ENCODE measurements at regions not wholly inside any gene's neighbourhood (a gene's known extent, or its start where the extent isn't known, plus 50 kb on each side); places are given as distances from the start of the nearest gene placed in this dataset.

DNA sequence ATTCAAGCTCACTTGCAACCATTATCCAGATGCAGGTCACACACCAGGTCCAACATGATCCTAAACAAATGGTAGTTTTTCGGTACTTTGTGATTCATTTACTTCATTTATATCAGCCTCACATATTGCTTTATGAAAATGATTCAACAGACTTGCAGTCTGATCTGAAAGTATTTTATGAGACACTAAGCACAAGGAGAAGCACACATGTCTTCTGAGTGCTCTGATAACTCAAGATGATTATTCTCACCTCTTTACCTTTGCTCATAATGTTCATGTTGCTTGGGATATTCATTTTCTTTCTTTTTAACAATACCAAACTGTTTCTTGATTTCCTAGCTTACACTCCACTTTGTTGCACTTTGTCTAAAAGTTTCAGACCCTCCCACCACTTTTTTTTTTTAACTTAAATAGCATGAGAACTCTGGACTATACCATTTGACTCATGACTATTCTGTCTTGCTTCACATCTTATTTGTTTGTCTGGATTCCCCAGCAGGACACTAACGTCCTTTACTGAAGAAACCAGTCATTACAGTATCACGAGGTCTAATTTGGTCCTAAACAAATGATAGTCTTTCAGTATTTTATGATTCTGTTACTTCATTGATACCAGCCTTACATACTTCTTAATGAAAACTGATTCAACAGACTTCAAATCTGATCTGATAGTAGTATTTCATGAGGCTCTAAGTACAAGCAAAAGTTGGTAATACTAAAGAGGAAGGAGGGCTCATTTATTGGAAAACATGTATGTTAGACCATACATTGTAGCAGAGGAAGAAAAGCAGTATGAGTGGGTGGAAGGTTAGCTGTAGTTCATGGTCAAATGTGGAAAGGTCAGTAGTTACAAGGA, 171.8 kb upstream of the AHR start:
- Histone ChIP-seq H3K23ac (ENCODE audit: insufficient read length, low read depth, low read length) (no peak overlapping the region), H2AFZ (ENCODE audit: low read length) (no peak overlapping the region), H3K27ac (ENCODE audit: insufficient read length, low read depth, low read length) (no peak overlapping the region), H2BK15ac (ENCODE audit: low read depth, low read length) (no peak overlapping the region), H4K91ac (ENCODE audit: insufficient read length, low read depth, low read length) (no peak overlapping the region), H3K79me2 (ENCODE audit: insufficient read depth, low read length) (no peaks in the 10 kb centered on the region), H4K8ac (replicated peaks; ENCODE audit: insufficient read length, low read depth, low read length) (no peak overlapping the region), H2BK5ac (ENCODE audit: insufficient read length, low read length) (no peak overlapping the region), H4K5ac (ENCODE audit: insufficient read length, low read depth, low read length) (no peak overlapping the region), H3T11ph (ENCODE audit: low read length) (no peak overlapping the region), H3K18ac (ENCODE audit: insufficient read length, low read depth, low read length) (no peak overlapping the region), H2AK5ac (ENCODE audit: insufficient read length, low read length) (no peak overlapping the region), H2BK120ac (ENCODE audit: low read depth, low read length, poor library complexity, severe bottlenecking) (no peak overlapping the region), H3K23me2 (ENCODE audit: insufficient read length, low read depth, low read length, poor library complexity, severe bottlenecking) (no peaks in the 10 kb centered on the region), H3K4me2 (ENCODE audit: insufficient read depth, insufficient read length, low read length) (no peak overlapping the region), H3K4ac (ENCODE audit: low read depth, low read length) (no peak overlapping the region), H3K4me1 (ENCODE audit: insufficient read depth, low read length) (no peaks in the 10 kb centered on the region), H3K56ac (ENCODE audit: insufficient read length, low read depth, low read length) (no peak overlapping the region), H3K14ac (ENCODE audit: insufficient read depth, low read length) (no peak overlapping the region), H3K9me3 (ENCODE audit: control insufficient read depth, low read depth, low read length) (no peaks in the 10 kb centered on the region), H4K20me1 (ENCODE audit: control insufficient read depth, insufficient read depth, insufficient read length) (no peaks in the 10 kb centered on the region), H3K79me1 (ENCODE audit: insufficient read depth, low read depth, low read length, poor library complexity, severe bottlenecking) (no peaks in the 10 kb centered on the region), H3K27me3 (ENCODE audit: insufficient read depth, low read length) (no peaks in the 10 kb centered on the region), H2BK20ac (ENCODE audit: low read depth, low read length, poor library complexity, severe bottlenecking) (no peak overlapping the region), H3K9ac (ENCODE audit: extremely low read depth, insufficient read length, low read length) (no peak overlapping the region), H2BK12ac (ENCODE audit: insufficient read length, low read depth, low read length) (no peak overlapping the region)
- Mint-ChIP-seq H3K4me3 (no peak overlapping the region), H3K9me3 (no peaks in the 10 kb centered on the region), H3K36me3 (ENCODE audit: insufficient read depth in 1 of 3, low read depth in 3 of 3) (no peaks in the 10 kb centered on the region), H3K27ac (no peak overlapping the region), H3K4me1 (peaks cover 10 to 12% of the 10 kb centered on the region in 2 experiments), H3K27me3 (ENCODE audit: low read depth) (no peaks in the 10 kb centered on the region)
- TF ChIP-seq CTCF (conservative IDR thresholded peaks at IDR 0.05) = no peak
- DNase-seq = no peak
- WGBS (ENCODE audit: extremely low coverage, insufficient read length, low lambda C conversion rate) = no CpG with 5 or more reads among the region's 3 CpGs
